ENCODE measurements at regions not wholly inside any gene's neighbourhood (a gene's known extent, or its start where the extent isn't known, plus 50 kb on each side); places are given as distances from the start of the nearest gene placed in this dataset.

DNA sequence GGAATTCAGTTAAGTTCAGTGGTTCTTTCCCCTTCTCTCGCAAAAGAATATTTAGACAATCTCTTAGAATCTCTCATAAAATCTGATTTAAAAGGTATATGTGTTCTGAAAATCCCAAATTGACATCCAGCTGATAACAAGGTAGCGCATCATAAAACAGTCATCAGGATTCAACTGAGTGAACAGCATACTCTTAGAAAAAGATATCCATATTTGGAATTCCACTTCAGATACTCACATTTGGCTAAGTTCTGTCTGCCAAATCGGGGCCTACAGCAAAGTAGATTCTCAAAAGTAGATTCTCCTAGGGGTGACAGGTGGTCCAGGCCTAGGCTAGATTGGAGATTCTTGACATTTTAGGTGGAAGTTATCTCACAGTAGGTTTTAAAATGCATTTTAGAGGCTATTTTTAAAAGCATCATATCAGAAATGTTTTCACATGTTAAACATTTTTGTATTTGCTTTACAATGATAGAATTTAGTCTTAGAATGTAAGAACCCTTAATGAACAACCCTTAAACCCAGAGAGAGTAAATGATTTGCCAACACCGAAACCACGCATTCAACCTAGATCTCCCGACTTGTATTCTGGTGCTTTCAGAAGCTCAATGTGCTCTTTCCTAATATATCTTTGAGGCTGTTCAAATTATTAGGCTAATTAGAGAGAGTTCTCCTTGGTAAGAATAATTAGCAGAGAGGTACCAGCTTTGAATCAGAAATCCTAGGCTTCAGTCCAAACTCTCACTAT lies 318.9 kb downstream of the LMO4 start:
- TF ChIP-seq CTCF (IDR thresholded peaks at IDR 0.05; ENCODE audit: low read depth, low read length, missing control alignments), result no peak
- Histone ChIP-seq H3K27me3 (replicated peaks) (no peaks in the 10 kb centered on the region), H3K27ac (no peak overlapping the region), H3K4me3 (ENCODE audit: low read depth, low read length) (no peak overlapping the region), H3K36me3 (replicated peaks) (no peaks in the 10 kb centered on the region)
- DNase-seq, result no peak
- in situ Hi-C loops (cut with HindIII; ENCODE audit: low pct_ligation_motif_present, low sequenced_read_pairs), result no loop called here

GRCh38 chr1:87648323-87649119 lies 319.8 kb downstream of the LMO4 start:
- no peaks in the 10 kb centered on the region for H3K36me3 ChIP-seq (replicated peaks)
- H3K27ac ChIP-seq, result no peak overlapping the region
- in situ Hi-C loops (cut with HindIII; ENCODE audit: low pct_ligation_motif_present, low sequenced_read_pairs), result no loop called here
- DNase-seq, result no peak
- H3K4me3 ChIP-seq (ENCODE audit: low read depth, low read length), result no peak overlapping the region
- TF ChIP-seq CTCF (IDR thresholded peaks at IDR 0.05; ENCODE audit: low read depth, low read length, missing control alignments), result no peak
- H3K27me3 ChIP-seq (replicated peaks), result no peaks in the 10 kb centered on the region

- Histone ChIP-seq H3K36me3 (replicated peaks) (no peaks in the 10 kb centered on the region), H3K27me3 (replicated peaks) (no peaks in the 10 kb centered on the region), H3K27ac (no peak overlapping the region), H3K4me3 (ENCODE audit: low read depth, low read length) (no peak overlapping the region)
- DNase-seq, result no peak
- in situ Hi-C loops (cut with HindIII; ENCODE audit: low pct_ligation_motif_present, low sequenced_read_pairs), result no loop called here
- TF ChIP-seq CTCF (IDR thresholded peaks at IDR 0.05; ENCODE audit: low read depth, low read length, missing control alignments), result no peak
These were observed 321.6 kb downstream of the LMO4 start for GRCh38 chr1:87650306-87650705.

DNA sequence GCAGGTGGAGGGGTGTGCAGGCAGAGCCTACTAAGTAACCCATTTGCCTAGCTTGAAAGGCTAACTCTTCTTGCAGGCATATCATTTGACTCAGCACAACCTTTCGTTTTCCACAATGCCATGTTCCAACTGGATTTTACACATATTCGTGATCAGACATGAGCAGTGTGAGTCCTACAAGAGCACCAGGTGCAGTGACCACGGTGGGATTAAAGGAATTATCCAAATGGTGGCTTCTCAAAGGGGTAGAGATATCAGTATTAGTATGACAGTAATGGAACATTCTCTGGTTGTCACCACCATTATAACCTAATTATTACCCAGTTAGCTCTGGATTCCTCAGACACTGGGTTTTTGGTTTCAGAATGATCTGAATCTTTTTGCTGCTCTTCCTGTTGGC lies 323.5 kb downstream of the LMO4 start:
- no peak for TF ChIP-seq CTCF (IDR thresholded peaks at IDR 0.05; ENCODE audit: low read depth, low read length, missing control alignments)
- no peaks in the 10 kb centered on the region for H3K36me3 ChIP-seq (replicated peaks)
- in situ Hi-C loops (cut with HindIII; ENCODE audit: low pct_ligation_motif_present, low sequenced_read_pairs), result no loop called here
- H3K27me3 ChIP-seq (replicated peaks), result no peaks in the 10 kb centered on the region
- H3K4me3 ChIP-seq (ENCODE audit: low read depth, low read length), result no peak overlapping the region
- DNase-seq, result no peak
- H3K27ac ChIP-seq, result no peak overlapping the region

- in situ Hi-C loops (cut with HindIII; ENCODE audit: low pct_ligation_motif_present, low sequenced_read_pairs), result no loop called here
- no peak for DNase-seq
- no peak overlapping the region for H3K27ac ChIP-seq
- no peaks in the 10 kb centered on the region for H3K27me3 ChIP-seq (replicated peaks)
- H3K4me3 ChIP-seq (ENCODE audit: low read depth, low read length), result no peak overlapping the region
- H3K36me3 ChIP-seq (replicated peaks), result no peaks in the 10 kb centered on the region
- no peak for TF ChIP-seq CTCF (IDR thresholded peaks at IDR 0.05; ENCODE audit: low read depth, low read length, missing control alignments)
These were observed 336.5 kb downstream of the LMO4 start for GRCh38 chr1:87665151-87665550.

Data from brain microvascular endothelial cell (primary cell).